GDM1 (cell line): ENCODE measurements at regions not wholly inside any gene's neighbourhood (a gene's known extent, or its start where the extent isn't known, plus 50 kb on each side); places are given as distances from the start of the nearest gene placed in this dataset.

Source experiments
- DNase-seq: peaks from one replicate; lab custom pipeline; 2025; lab: John Stamatoyannopoulos, UW

DNA sequence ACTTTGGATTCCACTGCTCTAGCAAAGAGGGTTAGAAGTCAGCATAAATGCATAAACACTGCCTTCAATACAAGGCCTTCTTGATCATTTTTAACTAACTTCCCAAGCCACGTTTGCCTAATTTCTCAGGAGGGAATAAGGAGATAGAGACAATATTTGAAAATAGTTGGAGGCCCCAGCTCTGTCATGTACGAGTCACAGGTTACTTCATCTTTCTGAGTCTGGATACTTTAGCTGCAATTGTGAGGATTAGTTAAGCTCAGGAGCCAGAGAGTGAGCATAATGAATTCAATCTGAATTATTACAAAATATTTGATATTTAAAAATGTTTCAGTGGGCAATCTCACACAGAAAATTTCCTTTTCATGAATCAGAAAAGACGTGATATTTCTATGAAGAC lies 298.9 kb downstream of the SHOX2 start:
- no peak for DNase-seq

DNA sequence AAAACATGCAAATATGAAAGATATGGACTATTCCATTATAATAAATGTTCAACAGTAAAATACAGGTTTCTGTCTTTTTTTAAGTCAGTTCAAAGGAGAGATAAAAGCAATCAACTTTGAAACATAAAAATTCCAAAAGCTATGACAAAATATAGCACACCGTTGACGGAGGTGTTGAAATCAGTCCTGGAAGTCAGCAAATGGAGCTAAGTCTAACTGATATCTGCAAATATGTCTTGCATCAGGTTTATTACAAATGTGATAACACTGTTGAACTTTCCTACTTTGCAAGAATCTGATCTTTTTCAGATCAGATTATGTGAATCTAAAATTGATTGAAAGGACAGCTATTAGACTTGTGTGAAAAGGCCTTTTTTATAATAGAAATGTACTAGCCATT lies 300.7 kb downstream of the SHOX2 start:
- DNase-seq, result no peak

DNA sequence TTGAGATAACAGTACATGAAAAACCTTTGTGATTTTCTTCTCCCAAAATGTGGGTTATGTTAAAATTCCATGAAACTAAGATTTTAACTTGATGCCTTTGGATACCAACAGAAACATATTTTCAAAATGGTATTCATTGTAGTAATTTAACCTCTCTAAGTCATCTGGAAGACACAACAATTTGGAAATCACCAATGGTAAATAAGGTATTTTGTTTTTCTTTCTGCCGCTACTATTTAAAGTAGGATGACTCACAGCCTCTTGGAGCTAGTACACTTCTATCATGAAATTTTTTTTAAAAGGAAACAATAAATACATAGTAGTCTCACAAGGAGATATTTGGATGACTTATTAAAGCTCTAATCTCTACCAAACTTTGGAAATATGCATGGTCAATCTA lies 291.6 kb upstream of the VEPH1 start:
- DNase-seq, result no peak

DNA sequence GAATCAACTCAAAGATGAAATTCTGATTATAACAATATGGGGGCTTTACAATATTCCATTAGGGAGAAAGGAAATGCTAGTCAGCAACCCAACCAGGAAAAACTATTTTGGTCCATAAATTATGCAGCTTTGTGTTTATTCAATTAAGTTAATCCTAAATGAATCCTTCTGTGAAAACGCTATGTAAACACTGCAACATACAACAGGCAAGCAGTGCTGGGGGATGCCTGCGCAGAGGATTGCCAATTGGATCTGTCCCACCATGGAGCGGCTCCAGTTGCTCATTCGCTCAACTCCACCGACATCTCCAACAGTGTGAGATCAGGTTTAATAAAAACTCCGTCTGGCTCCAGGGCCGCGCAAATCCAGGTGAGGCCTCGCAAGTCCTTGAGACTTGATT lies 290.5 kb upstream of the VEPH1 start:
- DNase-seq, result no peak

DNA sequence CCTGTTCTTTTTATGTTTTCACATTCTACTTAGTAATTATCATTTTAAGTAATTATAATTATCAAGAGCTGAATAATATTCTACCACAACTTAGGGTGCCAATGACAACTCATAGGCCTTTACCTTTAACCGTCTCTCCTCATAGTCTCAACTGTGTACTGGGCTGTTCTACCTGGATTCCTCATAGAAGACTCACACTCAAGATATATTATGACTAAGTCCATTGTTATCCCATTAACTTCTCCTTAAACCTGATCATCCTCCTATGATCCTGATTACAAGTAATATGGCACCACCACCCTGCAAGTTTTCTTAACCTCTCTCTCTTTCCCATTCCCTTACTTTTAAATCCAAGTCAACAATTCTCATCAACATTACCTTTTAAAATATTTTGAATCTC lies 285.9 kb upstream of the VEPH1 start:
- DNase-seq, result no peak

DNA sequence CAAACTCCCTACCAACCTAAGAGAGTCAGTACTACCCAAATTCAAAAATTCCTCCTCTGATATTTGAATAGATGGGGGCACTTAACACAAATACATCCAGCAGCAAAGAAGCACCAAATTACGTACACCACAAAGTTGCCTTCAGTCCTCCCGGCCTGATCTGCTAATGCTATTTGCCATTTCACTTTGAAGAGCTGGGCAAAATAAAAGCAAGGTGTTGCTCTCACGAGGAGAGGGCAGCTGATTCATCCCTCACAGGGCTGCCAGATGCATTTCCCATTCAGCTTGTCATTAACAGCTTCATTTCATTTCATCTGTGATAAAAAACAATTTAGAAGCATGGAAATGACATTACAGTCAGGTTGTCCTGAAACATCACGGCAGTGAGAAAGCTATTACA lies 283.4 kb upstream of the VEPH1 start:
- DNase-seq, result no peak

DNA sequence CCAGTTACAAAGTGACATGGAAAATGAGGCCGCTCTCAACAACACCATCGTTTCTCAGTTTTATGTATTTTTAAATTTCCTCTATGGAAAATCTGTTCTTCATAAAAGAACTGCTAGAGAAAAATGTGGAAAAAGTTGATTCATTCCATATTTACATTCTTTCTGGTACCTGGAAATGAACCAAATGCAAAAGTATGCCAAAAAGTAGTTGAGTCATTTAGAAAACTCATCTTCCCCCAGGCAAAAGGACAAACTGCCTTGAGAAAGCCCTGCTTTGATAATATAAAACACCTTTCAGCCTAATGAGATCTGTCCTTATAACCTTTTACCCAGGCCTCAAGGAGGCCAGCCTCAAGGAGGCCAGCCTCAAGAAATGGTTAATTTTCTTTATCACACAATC lies 283.0 kb upstream of the VEPH1 start:
- DNase-seq, result no peak

DNA sequence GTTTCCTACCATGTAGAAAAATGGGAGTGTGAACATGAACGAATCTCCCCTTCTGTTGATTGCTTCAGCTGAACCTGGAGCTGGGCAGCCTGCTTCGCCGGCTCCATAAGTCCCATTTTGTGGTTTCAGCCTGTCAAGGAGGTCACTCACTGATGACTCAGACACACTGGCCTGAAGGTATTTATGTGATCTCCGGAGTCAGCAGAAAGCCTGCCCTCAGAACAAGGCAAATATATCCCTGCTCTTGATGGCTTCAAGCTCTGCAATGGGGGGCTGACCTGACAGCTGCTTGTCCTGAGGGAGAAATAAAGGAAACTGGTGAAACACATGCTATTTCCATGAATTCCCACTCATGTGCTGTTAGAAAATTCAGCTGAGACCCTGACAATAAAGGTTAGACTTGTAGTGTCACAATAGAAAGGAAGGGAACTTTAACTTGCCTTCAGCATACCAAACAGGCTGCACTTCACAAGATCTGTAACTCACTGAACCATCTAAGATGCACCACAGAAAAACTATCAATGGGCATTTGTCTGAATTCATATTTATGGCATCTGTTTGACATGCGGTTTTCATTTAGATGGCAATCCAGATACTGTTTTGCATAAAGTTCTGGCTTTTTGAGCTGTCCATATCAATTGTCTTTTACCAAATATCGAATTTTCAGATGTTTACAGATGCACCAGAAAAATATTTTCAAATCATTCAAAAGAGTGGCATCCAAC lies 282.0 kb upstream of the VEPH1 start:
- DNase-seq, result no peak

DNA sequence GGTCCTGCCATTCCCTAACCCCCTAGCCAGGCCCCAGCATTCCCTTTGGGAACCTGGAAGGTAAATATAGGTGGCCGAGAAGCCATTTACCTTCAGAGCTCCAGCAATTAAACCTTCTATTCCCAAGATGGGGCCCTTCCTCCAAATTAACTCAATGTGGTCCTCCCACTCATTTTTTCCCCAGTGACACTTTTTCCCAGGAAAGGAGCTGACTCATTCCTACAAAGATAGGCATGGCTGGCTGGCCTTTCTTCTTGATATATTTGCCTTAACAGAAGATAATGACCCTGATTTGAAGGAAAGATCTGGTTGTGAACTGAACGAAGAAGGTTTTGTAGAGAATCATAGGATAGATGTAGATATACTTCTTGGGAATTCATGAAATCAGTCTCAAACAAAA lies 279.0 kb upstream of the VEPH1 start:
- DNase-seq, result no peak

DNA sequence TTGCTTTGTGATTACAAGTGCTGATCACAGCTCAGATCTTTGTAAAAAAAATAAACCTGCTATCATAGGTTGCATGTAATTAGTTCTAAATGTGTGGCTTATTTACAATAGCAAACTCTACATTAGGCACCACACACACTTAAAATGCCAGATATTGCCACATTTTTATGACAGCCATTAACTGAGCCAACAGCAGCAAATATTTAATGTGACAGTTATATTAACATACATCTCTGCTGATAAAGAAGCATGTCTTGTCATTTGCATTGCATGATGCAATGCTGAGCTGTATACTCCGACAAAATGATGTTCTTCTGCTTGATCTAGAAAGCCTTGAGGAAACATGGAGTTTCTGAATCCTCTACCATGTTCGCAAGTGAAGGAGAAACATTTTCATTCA lies 273.6 kb upstream of the VEPH1 start:
- DNase-seq, result no peak

DNA sequence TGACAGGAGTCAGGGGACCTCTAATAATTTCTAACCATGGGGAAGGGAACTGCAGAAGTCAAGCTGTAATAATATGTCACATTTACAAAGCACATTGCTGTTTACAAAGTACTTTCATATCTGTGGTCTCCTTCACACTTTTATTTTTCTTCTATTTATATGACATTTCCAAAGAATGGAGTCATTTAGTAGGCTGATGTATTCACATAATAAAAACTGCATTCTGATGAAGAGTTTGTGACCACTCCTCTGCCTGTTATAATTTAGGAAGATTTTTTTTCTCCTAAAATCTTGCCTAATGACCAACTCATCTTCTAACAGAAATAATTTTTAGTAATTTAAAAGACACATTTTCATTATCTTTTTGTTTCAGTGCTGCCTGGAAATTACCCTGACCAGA lies 272.2 kb upstream of the VEPH1 start:
- no peak for DNase-seq

DNA sequence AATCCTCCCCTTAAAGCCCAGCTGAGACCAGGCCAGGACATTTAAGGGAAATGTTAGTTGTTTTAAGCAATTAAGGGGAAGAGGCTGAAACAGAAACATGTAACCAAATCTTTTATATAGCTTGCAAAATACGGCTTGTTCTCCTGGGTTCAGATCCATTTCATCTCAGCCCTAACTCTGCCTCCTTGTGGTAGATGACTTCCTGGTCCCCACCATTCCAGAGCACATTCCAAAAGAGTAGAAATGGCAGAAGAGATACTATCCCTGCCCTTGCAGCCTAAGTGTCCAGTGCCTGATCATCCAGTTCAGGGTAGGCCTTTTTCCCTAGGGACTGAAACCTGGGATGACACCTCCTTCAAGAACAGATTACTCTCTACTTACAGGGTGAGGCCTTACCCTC lies 266.2 kb upstream of the VEPH1 start:
- DNase-seq, result no peak

DNA sequence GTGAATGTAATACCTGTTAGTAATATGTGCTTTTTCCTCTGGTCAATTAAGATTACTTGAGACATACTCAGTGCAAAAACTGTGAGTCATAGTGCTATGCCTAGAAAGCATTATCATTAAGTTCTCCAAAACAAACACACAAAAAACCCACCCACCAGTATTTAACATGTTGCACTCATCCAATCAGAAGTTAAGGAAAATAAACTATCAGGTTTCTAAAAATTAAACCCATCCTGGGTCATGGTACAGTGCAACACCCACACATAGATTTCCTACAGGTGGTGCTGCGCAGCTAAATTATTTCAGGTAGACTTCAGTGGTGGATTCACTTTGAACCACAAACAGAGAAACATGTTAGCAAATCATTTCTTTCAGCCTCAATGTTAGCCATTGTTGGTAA lies 264.4 kb upstream of the VEPH1 start:
- no peak for DNase-seq

DNA sequence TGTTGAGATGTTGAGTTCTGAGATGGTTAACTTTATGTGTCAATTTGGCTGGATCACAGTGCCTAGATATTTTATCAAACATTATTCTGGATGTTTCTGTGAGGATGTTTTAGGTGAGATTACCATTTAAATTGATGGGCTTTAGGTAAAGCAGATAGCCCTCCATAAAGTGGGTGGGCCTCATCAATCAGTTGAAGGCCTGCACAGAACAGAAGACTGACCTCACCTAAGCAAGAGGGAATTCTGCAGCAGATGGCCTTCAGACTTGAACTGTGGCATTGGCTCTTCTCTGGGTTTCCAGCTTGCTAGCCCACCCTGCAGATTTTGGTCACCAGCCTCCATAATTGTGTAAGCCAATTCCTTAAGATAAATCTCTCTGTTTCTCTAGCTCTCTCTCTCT lies 260.4 kb upstream of the VEPH1 start:
- no peak for DNase-seq

DNA sequence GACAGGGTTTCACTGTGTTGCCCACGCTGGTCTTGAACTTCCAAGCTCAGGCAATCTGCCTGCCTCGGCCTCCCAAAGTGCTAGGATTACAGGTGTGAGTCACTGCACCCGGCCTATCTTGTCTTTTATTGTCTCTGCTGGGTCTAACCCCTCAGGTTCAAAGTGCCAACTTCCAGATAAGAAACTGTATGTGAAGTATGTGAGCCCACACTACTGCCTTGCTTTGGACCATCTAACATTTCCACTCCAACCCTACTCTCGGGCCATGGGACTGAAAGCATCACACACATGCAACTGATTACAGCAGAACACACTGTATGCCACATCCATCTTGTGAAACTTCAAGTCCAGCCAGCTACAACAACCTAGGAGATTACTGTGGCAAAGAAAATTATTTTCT lies 256.1 kb upstream of the VEPH1 start:
- DNase-seq, result no peak

DNA sequence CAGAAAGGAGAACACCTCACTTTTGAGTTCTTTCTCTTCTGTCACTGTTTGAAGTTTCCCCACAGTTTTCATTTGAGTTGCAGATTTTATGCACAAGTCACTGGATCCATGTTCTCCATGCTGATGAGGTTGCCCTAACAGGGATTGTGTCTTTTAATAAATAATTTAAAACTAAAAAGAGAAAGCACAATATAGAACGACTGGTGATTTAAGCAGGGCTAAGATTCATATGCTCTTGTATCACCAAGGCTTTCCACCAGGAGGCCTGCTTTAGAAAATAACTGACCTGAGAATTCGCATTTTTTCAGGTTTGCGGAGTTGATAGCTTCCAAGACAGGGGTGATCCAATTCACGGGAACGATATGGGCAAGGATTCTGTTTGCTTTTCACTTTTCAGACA lies 252.0 kb upstream of the VEPH1 start:
- no peak for DNase-seq

DNA sequence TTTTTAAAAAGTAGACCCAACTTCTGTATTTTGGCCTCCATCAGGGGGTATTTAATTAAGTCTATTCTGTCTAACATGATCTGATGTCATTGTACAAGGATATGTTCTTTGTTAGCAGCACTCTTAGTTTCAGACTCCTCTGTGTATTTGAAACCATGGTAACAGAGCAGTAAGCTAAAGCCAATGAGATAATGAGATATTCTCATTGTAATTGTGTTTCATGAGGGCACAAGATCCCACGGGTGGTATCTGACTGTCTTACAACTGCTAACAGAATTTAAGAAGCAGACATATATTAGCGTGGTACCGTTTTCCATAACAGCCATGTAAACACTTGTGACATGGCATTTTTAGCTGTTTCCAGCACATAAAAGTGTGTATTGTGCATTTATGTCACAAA lies 251.2 kb upstream of the VEPH1 start:
- DNase-seq, result no peak

DNA sequence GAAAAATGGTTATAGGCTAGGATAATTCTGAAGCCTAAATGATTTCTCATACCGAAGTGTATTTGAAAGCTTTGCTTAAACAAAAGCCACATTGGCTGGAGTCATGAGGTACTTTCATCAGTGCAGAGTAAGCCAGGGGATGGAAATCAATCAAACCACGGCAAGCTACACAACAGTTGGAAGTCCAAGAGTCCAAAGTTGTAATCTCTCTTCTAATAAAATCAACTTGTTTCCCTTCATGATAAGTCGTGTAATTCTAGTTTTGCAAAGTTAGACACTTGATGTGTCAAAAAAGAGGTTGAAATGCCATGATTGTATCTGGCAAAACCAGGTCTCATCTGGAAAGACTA lies 250.5 kb upstream of the VEPH1 start:
- DNase-seq, result no peak

DNA sequence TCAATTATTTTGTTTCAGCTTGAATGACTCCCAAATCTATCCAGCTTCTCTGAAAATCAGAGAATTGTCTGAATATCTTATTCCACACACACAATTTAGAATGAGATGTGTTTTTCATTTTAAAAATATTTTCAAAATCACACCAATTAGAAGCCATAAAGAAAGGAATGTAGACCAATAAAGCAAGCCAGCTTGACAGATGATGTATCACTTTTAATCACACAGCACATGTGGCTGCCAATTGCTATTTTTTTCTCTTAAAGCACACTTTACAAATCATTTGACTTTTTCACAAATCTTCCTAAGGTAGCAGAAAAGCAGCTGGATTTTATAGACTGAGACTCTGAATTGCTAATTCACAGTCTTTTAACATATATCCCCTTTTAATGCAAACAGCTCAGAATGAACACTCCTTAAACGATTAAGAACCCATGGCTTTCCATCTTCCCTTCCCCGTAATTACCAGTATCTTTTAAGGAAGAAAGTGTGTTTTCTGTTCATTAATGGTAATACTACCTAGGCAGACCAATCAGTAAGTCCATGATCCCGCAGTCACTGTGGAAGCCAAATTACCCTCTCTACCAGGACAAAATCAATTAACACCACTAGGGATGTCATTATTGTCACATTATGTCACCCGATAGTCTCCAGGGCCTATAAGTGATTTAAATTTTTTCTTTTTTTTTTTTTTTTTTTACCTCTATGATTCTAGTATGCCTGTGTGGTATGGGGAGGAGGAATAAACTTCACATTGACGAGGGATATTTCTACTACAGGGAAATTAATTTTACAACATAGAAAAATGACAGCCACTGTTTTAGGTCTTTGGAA lies 250.0 kb upstream of the VEPH1 start:
- no peak for DNase-seq

DNA sequence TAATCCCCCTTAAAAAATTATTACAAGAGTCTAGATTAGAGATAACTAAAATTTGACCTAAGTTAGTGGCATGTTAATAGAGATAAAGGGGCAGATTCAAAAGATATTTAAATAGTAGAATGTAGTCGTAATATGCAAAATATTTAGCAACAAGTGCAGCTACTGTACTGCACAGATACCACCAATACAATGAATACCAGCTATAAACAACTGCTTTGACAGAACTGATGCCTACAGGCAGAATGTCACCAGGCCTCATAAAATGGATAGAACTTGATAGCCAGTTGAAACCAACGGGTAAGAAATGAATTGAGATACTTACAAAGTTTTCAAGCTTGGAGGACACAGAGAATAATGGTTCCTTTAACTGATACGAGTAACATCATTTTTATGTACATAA lies 249.3 kb upstream of the VEPH1 start:
- no peak for DNase-seq

DNA sequence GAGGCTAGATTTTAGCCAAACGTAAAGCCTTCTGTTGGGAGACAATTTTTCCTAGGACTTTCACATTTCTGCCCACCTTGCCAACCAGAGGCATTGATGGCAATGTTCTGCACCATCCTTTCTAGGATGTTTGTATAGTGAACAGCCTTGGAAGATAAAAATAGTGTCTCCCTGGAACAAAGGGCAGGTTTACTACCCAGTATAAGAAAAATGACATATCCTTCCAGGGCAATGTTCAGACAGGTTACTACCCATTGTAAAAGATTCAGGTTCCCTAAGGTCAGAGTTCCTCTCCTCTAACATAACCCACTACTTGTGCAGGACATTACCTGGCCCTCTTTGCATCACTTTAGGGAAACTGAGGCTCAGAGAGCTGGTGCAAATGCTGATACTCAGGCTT lies 248.2 kb upstream of the VEPH1 start:
- no peak for DNase-seq

DNA sequence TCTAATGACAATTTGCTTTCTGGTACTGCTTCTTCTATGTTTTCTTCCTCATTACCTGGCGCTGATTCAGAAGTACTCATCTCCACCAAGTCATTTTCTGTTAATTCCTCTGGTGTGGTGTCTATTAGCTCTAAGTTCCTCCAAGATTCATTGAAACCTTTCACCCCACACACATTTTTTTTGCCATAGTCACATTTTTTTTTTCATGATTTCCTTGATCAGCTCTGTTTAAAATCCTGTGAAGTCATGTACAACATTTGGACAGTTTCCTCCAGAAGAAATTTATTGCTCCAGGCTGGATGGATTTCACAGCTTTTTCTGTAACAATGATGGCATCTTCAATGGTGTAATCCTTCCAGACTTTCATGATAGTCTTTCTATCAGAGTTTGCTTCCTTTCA lies 243.2 kb upstream of the VEPH1 start:
- DNase-seq, result no peak

DNA sequence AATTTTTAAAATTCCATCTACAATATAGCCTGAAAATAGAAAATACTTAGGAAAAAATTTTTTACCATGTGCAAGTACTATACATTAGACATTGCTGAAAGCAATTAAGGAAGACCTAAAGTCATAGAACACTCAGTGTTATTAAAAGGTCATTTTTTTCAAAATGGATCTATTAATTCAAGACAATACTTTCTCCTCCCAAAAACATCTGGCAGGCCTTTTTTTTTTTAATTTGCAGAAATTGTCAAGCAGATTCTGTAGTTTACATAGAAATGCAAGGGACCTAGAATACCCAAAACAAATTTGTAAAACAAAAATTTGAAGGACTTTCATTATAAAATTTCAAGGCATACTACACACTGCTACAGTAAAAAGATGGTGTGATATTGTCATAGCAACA lies 238.4 kb upstream of the VEPH1 start:
- DNase-seq, result no peak

DNA sequence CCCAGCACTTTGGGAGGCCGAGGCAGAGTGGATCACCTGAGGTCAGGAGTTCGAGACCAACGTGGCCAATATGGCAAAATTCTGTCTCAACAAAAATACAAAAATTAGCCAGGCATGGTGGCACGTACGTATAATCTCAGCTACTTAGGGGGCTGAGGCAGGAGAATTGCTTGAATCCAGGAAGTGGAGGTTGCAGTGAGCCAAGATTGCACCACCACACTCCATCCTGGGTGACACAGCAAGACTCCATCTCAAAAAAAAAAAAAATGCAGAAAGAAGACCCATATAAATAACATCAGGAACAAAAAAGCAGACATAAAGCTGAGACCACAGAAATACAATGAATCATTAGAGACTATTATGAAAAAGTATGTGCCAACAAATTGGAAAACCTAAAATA lies 235.2 kb upstream of the VEPH1 start:
- no peak for DNase-seq
